T47D (cell line): ENCODE measurements at regions not wholly inside any gene's neighbourhood (a gene's known extent, or its start where the extent isn't known, plus 50 kb on each side); places are given as distances from the start of the nearest gene placed in this dataset.
"Not testable (repeated sequence)": the region's sequence is repeated elsewhere in the genome, so short reads cannot be mapped to it uniquely, and the experiment has no call there.

Experiments
- DNase-seq, 2 experiments: peaks; one replicate each; pipeline versions ENCODE4 v3.0.0 to v3.0.0-alpha.2; 2011 to 2012; ENCODE audit warnings: low read depth in 1 of 2, low spot score in 1 of 2
- JUND ChIP-seq: IDR thresholded peaks from 2 replicates; pipeline ENCODE4 v1.6.1; 2012; ENCODE audit warnings: low read depth
- in situ Hi-C: cut with HindIII; loops from 2 replicates; pipeline ENCODE4 v1.10.0; 2016; ENCODE audit warnings: low sequenced_read_pairs, low pct_unique_long_range_greater_than_20kb

GRCh38 chr13:50654331-50654730 lies 189.2 kb downstream of the DLEU7 start:
- in situ Hi-C loops = no loop called here
- no peak for DNase-seq
- TF ChIP-seq JUND = no peak

GRCh38 chr13:50661881-50662280 lies 181.6 kb downstream of the DLEU7 start:
- in situ Hi-C loops = not testable (repeated sequence)

GRCh38 chr13:50664951-50665350 lies 178.5 kb downstream of the DLEU7 start:
- TF ChIP-seq JUND = no peak
- in situ Hi-C loops = no loop called here
- DNase-seq = no peak

More at GRCh38 chr13:50661881-50662280, 181.6 kb downstream of the DLEU7 start:
- not testable (repeated sequence) for DNase-seq

- in situ Hi-C loops = no loop called here
- no peak for DNase-seq
- no peak for TF ChIP-seq JUND
Observed at GRCh38 chr13:50668049-50668448, 175.4 kb downstream of the DLEU7 start.

GRCh38 chr13:50668691-50669271 lies 174.7 kb downstream of the DLEU7 start:
- in situ Hi-C loops = no loop called here
- no peak for DNase-seq

GRCh38 chr13:50670272-50670671 lies 173.2 kb downstream of the DLEU7 start:
- in situ Hi-C loops = no loop called here
- no peak for TF ChIP-seq JUND
- DNase-seq = no peak

More at GRCh38 chr13:50668691-50669271, 174.7 kb downstream of the DLEU7 start:
- no peak for TF ChIP-seq JUND

GRCh38 chr13:50670847-50671496 lies 172.5 kb downstream of the DLEU7 start:
- in situ Hi-C loops = no loop called here
- no peak for TF ChIP-seq JUND
- no peak for DNase-seq

- no peak for TF ChIP-seq JUND
- DNase-seq = no peak
- in situ Hi-C loops = no loop called here
Observed at GRCh38 chr13:50671497-50671850, 172.0 kb downstream of the DLEU7 start.

- no peak for TF ChIP-seq JUND
- in situ Hi-C loops = no loop called here
- DNase-seq = no peak
Observed at GRCh38 chr13:50672025-50672424, 171.5 kb downstream of the DLEU7 start.

- DNase-seq = no peak
- in situ Hi-C loops = no loop called here
- no peak for TF ChIP-seq JUND
Observed at GRCh38 chr13:50675651-50676050, 167.8 kb downstream of the DLEU7 start.

GRCh38 chr13:50676602-50677001 lies 166.9 kb downstream of the DLEU7 start:
- no peak for TF ChIP-seq JUND
- in situ Hi-C loops = no loop called here
- peak in 1 of 2 experiments; percentile 0 for DNase-seq

GRCh38 chr13:50677258-50677657 lies 166.2 kb downstream of the DLEU7 start:
- in situ Hi-C loops = no loop called here

GRCh38 chr13:50677687-50678463 lies 165.6 kb downstream of the DLEU7 start:
- no peak for TF ChIP-seq JUND
- DNase-seq = no peak
- in situ Hi-C loops = no loop called here

More at GRCh38 chr13:50677258-50677657, 166.2 kb downstream of the DLEU7 start:
- no peak for TF ChIP-seq JUND
- DNase-seq = no peak
